BJ (cell line): ENCODE measurements at regions not wholly inside any gene's neighbourhood (a gene's known extent, or its start where the extent isn't known, plus 50 kb on each side); places are given as distances from the start of the nearest gene placed in this dataset.
"Not testable (repeated sequence)": the region's sequence is repeated elsewhere in the genome, so short reads cannot be mapped to it uniquely, and the experiment has no call there.

ENCODE experiments used
- CTCF ChIA-PET: fragments of 350-600 bp; formaldehyde crosslinking; extraction: SDS; loops from one replicate; lab custom pipeline; 2021; ENCODE audit warnings: antibody characterized with exemption, inconsistent platforms; lab: Yijun Ruan, JAX
- POLR2A ChIA-PET: fragments of 300-600 bp; sonication (Branson Sonifier 250); formaldehyde crosslinking; extraction: SDS; loops from one replicate; lab custom pipeline; 2021; ENCODE audit warnings: antibody characterized with exemption; lab: Charles Lee
- DNase-seq: peaks from one replicate; pipeline ENCODE4 v3.0.0-alpha.2; 2011; ENCODE audit warnings: low read depth
- H3K27me3 ChIP-seq: 2 replicates; pipeline ENCODE4 v1.6.0; 2011; ENCODE audit warnings: low read length; ENCODE audit not compliant: control insufficient read depth, insufficient read depth
- H3K36me3 ChIP-seq: 2 replicates; pipeline ENCODE4 v1.5.1; 2011; ENCODE audit warnings: low read length; ENCODE audit not compliant: control insufficient read depth, insufficient read depth
- H3K4me3 ChIP-seq: 2 replicates; pipeline ENCODE4 v1.5.1; 2011; ENCODE audit warnings: low read depth, mild to moderate bottlenecking, control low read depth, low read length
- TF ChIP-seq, protein P1 (sequence below): IDR thresholded peaks from 2 replicates; pipeline ENCODE4 v1.5.1; 2011; ENCODE audit warnings: low read depth, mild to moderate bottlenecking, control low read depth, inconsistent platforms, low read length, moderate library complexity; ENCODE audit not compliant: insufficient read depth

- DNase-seq, result no peak
- ChIA-PET POLR2A (no interaction called here), CTCF (interaction anchor here (2.5 kb wide), 1 partner anchor 11 kb away, joined by 7 read pairs; no protein-coding TSS in a partner anchor)
- TF ChIP-seq, protein P1, sequence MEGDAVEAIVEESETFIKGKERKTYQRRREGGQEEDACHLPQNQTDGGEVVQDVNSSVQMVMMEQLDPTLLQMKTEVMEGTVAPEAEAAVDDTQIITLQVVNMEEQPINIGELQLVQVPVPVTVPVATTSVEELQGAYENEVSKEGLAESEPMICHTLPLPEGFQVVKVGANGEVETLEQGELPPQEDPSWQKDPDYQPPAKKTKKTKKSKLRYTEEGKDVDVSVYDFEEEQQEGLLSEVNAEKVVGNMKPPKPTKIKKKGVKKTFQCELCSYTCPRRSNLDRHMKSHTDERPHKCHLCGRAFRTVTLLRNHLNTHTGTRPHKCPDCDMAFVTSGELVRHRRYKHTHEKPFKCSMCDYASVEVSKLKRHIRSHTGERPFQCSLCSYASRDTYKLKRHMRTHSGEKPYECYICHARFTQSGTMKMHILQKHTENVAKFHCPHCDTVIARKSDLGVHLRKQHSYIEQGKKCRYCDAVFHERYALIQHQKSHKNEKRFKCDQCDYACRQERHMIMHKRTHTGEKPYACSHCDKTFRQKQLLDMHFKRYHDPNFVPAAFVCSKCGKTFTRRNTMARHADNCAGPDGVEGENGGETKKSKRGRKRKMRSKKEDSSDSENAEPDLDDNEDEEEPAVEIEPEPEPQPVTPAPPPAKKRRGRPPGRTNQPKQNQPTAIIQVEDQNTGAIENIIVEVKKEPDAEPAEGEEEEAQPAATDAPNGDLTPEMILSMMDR, result no peak
- H3K36me3 ChIP-seq, result no peaks in the 10 kb centered on the region
- H3K4me3 ChIP-seq, result no peak overlapping the region
- H3K27me3 ChIP-seq, result no peaks in the 10 kb centered on the region
Observed at GRCh38 chr21:17396948-17397347, 115.9 kb upstream of the CXADR start.

DNA sequence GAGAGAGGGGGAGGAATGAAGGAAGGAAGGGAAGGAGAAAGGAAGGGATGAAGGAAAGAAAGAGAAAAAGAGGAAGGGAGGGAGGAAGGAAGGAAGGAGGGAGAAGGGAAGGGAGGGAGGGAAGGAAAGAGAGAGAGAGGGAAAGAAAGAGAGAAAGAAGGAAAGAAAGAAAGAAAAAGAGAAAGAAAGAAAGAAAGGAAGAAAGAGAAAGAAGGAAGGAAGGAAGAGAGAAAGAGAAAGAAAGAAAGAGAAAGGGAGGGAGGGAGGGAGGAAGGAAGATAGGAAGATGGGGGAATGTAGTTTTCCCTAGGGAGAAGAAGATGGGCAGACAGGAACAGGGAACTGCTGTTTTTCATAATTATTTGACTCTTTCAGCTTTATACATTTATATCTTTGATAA lies 115.1 kb upstream of the CXADR start:
- Histone ChIP-seq H3K36me3 (no peaks in the 10 kb centered on the region), H3K27me3 (no peaks in the 10 kb centered on the region), H3K4me3 (no peak overlapping the region)
- ChIA-PET POLR2A (no interaction called here), CTCF (interaction anchor here (0.7 to 2.5 kb wide), 2 partner anchors 11 to 52 kb away, joined by 4 to 7 read pairs; no protein-coding TSS in a partner anchor)
- TF ChIP-seq, protein P1, result no peak
- no peak for DNase-seq

GRCh38 chr21:17398954-17399353 lies 113.9 kb upstream of the CXADR start:
- POLR2A ChIA-PET, CTCF ChIA-PET, H3K27me3 ChIP-seq, DNase-seq, H3K4me3 ChIP-seq, H3K36me3 ChIP-seq: not testable (repeated sequence)

- no peak for DNase-seq
- POLR2A ChIA-PET, result no interaction called here
- TF ChIP-seq, protein P1, result no peak
- Histone ChIP-seq H3K4me3 (no peak overlapping the region), H3K27me3 (no peaks in the 10 kb centered on the region), H3K36me3 (no peaks in the 10 kb centered on the region)
- CTCF ChIA-PET, result no interaction called here
Observed at GRCh38 chr21:17402937-17403336, 109.9 kb upstream of the CXADR start.

- Histone ChIP-seq H3K4me3 (no peak overlapping the region), H3K36me3 (no peaks in the 10 kb centered on the region), H3K27me3 (no peaks in the 10 kb centered on the region)
- no peak for DNase-seq
- CTCF ChIA-PET, result interaction anchor here (0.6 kb wide), 1 partner anchor 18 kb away, joined by 3 read pairs; no protein-coding TSS in a partner anchor
- TF ChIP-seq, protein P1, result no peak
- POLR2A ChIA-PET, result no interaction called here
Observed at GRCh38 chr21:17406202-17406601, 106.6 kb upstream of the CXADR start.

GRCh38 chr21:17414766-17415165 lies 98.1 kb upstream of the CXADR start:
- no peak for DNase-seq
- Histone ChIP-seq H3K36me3 (no peaks in the 10 kb centered on the region), H3K27me3 (0 out of 2 replicates have a peak, but pooled peaks cover 2% of the 10 kb centered on the region), H3K4me3 (no peak overlapping the region)
- ChIA-PET POLR2A (no interaction called here), CTCF (interaction anchor here (0.5 to 1.8 kb wide), 3 partner anchors 16 to 124 kb away, joined by 3 to 4 read pairs (median 3); no protein-coding TSS in a partner anchor)
- TF ChIP-seq, protein P1, result no peak
